ENCODE measurements at regions not wholly inside any gene's neighbourhood (a gene's known extent, or its start where the extent isn't known, plus 50 kb on each side); places are given as distances from the start of the nearest gene placed in this dataset.

DNA sequence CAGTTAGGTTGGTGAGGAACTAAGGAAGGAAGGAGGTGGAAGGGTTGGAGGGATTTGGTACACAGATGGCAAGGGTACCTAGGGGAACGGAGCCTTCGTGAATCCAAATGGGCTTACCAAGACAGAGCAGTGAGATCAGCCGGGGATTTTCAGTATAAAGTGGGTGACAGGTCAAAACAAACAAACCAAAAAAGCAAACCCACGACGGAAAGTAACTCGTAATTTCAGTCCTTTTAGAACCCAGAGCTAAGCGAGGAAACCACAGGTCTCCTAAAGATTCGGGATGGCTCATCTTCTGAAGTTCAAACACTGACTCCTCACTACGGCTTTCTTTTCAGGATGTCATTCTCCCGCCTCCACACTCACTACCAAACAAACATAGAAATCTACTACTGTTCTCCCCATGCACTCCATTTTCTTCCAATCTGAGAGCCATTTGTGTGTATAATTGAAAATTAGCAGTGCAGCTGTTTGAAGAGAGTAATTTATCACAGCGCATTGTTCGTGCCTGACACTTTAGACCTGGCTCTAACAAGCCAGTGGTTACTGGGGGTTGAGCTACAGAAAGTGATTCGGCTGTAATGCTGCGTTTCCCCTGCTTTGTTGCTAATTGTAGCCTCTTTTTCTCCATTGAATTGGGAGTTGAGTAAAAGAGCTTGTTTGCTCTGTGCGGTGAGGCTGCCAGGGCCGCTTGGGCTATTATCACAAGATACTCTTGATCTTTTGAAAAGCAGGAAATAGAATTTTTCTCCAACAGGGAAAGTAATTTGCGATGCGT is 64.7 kb upstream of the CCDC39 start:
- TF ChIP-seq CTCF (conservative IDR thresholded peaks at IDR 0.05; ENCODE audit: low read depth, low read length) (no peak), RFX5 (IDR thresholded peaks at IDR 0.05; ENCODE audit: low read depth, low read length) (no peak), POLR2A (IDR thresholded peaks at IDR 0.05; ENCODE audit: low read depth, low read length) (no peak), CHD1 (IDR thresholded peaks at IDR 0.05; ENCODE audit: low read depth, low read length) (no peak), BHLHE40 (IDR thresholded peaks at IDR 0.05; ENCODE audit: low read depth, low read length) (no peak), RAD21 (IDR thresholded peaks at IDR 0.05; ENCODE audit: low read length) (no peak), USF2 (IDR thresholded peaks at IDR 0.05; ENCODE audit: low read depth, low read length) (no peak), SMC3 (IDR thresholded peaks at IDR 0.05; ENCODE audit: low read depth, low read length) (no peak)
